Left kidney (tissue), 1 donor: ENCODE measurements at regions not wholly inside any gene's neighbourhood (a gene's known extent, or its start where the extent isn't known, plus 50 kb on each side); places are given as distances from the start of the nearest gene placed in this dataset.
"Not testable (repeated sequence)": the region's sequence is repeated elsewhere in the genome, so short reads cannot be mapped to it uniquely, and the experiment has no call there.

Experiments
- DNase-seq: peaks from one replicate; pipeline ENCODE4 v3.0.0-alpha.2; 2013

- no peak for DNase-seq
These were observed 246.7 kb upstream of the NRIP1 start for GRCh38 chr21:15311510-15311909.

- DNase-seq, result not testable (repeated sequence)
These were observed 252.2 kb upstream of the NRIP1 start for GRCh38 chr21:15317034-15317433.

- no peak for DNase-seq
These were observed 254.9 kb upstream of the NRIP1 start for GRCh38 chr21:15319727-15320126.

GRCh38 chr21:15324542-15324941 lies 259.7 kb upstream of the NRIP1 start:
- no peak for DNase-seq

- no peak for DNase-seq
These were observed 261.4 kb upstream of the NRIP1 start for GRCh38 chr21:15326032-15326867.

GRCh38 chr21:15327637-15328265 lies 263.0 kb upstream of the NRIP1 start:
- no peak for DNase-seq

GRCh38 chr21:15329191-15329590 lies 264.4 kb upstream of the NRIP1 start:
- no peak for DNase-seq

GRCh38 chr21:15330872-15331271 lies 266.1 kb upstream of the NRIP1 start:
- no peak for DNase-seq

GRCh38 chr21:15332572-15332971 lies 267.8 kb upstream of the NRIP1 start:
- DNase-seq, result no peak

- DNase-seq, result no peak
These were observed 268.4 kb upstream of the NRIP1 start for GRCh38 chr21:15333136-15333710.

- DNase-seq, result no peak
These were observed 269.2 kb upstream of the NRIP1 start for GRCh38 chr21:15333951-15334350.

GRCh38 chr21:15343066-15343465 lies 278.3 kb upstream of the NRIP1 start:
- DNase-seq, result no peak

- no peak for DNase-seq
These were observed 287.2 kb upstream of the NRIP1 start for GRCh38 chr21:15352009-15352408.

- no peak for DNase-seq
These were observed 288.7 kb upstream of the NRIP1 start for GRCh38 chr21:15353546-15353945.

GRCh38 chr21:15354516-15354915 lies 289.7 kb upstream of the NRIP1 start:
- no peak for DNase-seq

- DNase-seq, result no peak
These were observed 290.3 kb upstream of the NRIP1 start for GRCh38 chr21:15355066-15355465.

GRCh38 chr21:15359251-15359650 lies 294.5 kb upstream of the NRIP1 start:
- no peak for DNase-seq

GRCh38 chr21:15362458-15362857 lies 297.7 kb upstream of the NRIP1 start:
- no peak for DNase-seq

GRCh38 chr21:15363921-15364320 lies 299.1 kb upstream of the NRIP1 start:
- no peak for DNase-seq

- no peak for DNase-seq
These were observed 301.1 kb upstream of the NRIP1 start for GRCh38 chr21:15365751-15366392.

- no peak for DNase-seq
These were observed 301.8 kb upstream of the NRIP1 start for GRCh38 chr21:15366555-15366954.

GRCh38 chr21:15367061-15367626 lies 302.3 kb upstream of the NRIP1 start:
- DNase-seq, result no peak
